ENCODE measurements at regions not wholly inside any gene's neighbourhood (a gene's known extent, or its start where the extent isn't known, plus 50 kb on each side); places are given as distances from the start of the nearest gene placed in this dataset.
"Not testable (repeated sequence)": the region's sequence is repeated elsewhere in the genome, so short reads cannot be mapped to it uniquely, and the experiment has no call there.

DNA sequence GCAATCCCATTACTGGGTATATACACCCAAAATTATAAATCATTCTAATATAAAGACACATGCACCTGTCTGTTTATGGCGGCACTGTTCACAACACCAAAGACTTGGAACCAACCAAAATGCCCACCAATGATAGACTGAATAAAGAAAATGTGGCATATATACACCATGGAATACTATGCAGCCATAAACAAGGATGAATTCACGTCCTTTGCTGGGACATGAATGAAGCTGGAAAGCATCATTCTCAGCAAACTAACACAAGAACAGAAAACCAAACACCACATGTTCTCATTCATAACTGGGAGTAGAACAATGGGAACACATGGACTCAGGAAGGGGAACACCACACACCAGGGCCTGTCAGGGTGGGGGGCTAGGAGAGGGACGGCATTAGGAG lies 633.2 kb upstream of the DEFB115 start:
- not testable (repeated sequence) for DNase-seq (ENCODE audit: low read depth in 1 of 2, low spot score in 1 of 2)

DNA sequence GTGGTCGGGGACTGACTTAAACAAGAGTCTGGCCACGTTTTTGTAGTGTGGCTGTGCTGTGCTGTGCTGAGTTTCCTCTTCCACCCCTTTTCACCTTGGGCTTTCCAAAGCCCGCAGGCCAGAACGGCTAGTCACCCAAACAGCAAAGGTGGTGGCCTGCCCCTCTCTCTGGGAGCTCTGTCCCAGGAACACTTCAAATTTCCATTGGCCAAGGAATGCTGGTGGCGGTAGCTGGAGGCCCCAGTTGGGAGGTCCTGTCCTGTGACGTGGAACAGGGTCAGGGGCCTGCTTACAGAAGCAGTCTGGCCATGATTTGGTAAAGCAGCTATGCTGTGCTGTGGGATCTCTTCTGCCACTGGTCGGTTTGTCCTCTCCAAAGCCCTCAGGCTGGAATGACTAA lies 628.1 kb upstream of the DEFB115 start:
- H3K27ac ChIP-seq (replicated peaks); H3K27me3 ChIP-seq (ENCODE audit: insufficient read depth, poor library complexity, severe bottlenecking); H3K4me3 ChIP-seq (replicated peaks; ENCODE audit: insufficient read depth, low read length): not testable (repeated sequence)
- DNase-seq (ENCODE audit: low read depth in 1 of 2, low spot score in 1 of 2), result peak in 1 of 2 experiments; percentile 3

More for the DNA sequence above, 633.2 kb upstream of the DEFB115 start:
- not testable (repeated sequence) for H3K4me3 ChIP-seq (replicated peaks; ENCODE audit: insufficient read depth, low read length); H3K27ac ChIP-seq (replicated peaks); H3K27me3 ChIP-seq (ENCODE audit: insufficient read depth, poor library complexity, severe bottlenecking)

DNA sequence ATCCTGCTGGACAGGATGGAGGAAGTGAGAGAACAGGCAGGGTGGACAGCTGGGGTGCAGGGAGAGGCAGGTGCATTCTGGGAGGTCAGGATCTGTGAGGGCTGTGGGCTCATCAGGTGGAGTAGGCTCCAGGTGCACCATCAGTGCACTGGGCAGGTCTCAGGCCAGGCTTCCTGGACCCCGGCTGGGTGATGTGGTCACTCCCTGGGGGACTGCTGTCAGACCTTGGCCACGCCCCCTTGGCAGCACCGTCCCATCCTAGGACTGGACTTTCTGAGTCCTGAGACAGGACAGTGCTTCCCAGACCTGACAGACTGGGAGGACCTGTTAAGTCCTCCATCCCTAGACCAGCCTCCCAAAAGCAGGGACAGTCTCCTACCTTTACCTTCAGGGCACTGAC lies 626.7 kb upstream of the DEFB115 start:
- no peaks in the 10 kb centered on the region for H3K27me3 ChIP-seq (ENCODE audit: insufficient read depth, poor library complexity, severe bottlenecking)
- H3K27ac ChIP-seq (replicated peaks), result no peak overlapping the region
- DNase-seq (ENCODE audit: low read depth in 1 of 2, low spot score in 1 of 2), result no peak
- TF ChIP-seq, protein P1, sequence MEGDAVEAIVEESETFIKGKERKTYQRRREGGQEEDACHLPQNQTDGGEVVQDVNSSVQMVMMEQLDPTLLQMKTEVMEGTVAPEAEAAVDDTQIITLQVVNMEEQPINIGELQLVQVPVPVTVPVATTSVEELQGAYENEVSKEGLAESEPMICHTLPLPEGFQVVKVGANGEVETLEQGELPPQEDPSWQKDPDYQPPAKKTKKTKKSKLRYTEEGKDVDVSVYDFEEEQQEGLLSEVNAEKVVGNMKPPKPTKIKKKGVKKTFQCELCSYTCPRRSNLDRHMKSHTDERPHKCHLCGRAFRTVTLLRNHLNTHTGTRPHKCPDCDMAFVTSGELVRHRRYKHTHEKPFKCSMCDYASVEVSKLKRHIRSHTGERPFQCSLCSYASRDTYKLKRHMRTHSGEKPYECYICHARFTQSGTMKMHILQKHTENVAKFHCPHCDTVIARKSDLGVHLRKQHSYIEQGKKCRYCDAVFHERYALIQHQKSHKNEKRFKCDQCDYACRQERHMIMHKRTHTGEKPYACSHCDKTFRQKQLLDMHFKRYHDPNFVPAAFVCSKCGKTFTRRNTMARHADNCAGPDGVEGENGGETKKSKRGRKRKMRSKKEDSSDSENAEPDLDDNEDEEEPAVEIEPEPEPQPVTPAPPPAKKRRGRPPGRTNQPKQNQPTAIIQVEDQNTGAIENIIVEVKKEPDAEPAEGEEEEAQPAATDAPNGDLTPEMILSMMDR (IDR thresholded peaks at IDR 0.05; ENCODE audit: insufficient read depth, low read length), result no peak
- TF ChIP-seq, protein P2, sequence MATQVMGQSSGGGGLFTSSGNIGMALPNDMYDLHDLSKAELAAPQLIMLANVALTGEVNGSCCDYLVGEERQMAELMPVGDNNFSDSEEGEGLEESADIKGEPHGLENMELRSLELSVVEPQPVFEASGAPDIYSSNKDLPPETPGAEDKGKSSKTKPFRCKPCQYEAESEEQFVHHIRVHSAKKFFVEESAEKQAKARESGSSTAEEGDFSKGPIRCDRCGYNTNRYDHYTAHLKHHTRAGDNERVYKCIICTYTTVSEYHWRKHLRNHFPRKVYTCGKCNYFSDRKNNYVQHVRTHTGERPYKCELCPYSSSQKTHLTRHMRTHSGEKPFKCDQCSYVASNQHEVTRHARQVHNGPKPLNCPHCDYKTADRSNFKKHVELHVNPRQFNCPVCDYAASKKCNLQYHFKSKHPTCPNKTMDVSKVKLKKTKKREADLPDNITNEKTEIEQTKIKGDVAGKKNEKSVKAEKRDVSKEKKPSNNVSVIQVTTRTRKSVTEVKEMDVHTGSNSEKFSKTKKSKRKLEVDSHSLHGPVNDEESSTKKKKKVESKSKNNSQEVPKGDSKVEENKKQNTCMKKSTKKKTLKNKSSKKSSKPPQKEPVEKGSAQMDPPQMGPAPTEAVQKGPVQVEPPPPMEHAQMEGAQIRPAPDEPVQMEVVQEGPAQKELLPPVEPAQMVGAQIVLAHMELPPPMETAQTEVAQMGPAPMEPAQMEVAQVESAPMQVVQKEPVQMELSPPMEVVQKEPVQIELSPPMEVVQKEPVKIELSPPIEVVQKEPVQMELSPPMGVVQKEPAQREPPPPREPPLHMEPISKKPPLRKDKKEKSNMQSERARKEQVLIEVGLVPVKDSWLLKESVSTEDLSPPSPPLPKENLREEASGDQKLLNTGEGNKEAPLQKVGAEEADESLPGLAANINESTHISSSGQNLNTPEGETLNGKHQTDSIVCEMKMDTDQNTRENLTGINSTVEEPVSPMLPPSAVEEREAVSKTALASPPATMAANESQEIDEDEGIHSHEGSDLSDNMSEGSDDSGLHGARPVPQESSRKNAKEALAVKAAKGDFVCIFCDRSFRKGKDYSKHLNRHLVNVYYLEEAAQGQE (IDR thresholded peaks at IDR 0.05; ENCODE audit: insufficient replicate concordance, low read depth), result no peak
- TF ChIP-seq GABPA (IDR thresholded peaks at IDR 0.05; ENCODE audit: low read depth) (no peak), SPI1 (IDR thresholded peaks at IDR 0.05; ENCODE audit: borderline replicate concordance, low read depth) (no peak), POLR2AphosphoS5 (IDR thresholded peaks at IDR 0.05; ENCODE audit: low read depth) (no peak)
- H3K4me3 ChIP-seq (replicated peaks; ENCODE audit: insufficient read depth, low read length), result no peak overlapping the region

DNA sequence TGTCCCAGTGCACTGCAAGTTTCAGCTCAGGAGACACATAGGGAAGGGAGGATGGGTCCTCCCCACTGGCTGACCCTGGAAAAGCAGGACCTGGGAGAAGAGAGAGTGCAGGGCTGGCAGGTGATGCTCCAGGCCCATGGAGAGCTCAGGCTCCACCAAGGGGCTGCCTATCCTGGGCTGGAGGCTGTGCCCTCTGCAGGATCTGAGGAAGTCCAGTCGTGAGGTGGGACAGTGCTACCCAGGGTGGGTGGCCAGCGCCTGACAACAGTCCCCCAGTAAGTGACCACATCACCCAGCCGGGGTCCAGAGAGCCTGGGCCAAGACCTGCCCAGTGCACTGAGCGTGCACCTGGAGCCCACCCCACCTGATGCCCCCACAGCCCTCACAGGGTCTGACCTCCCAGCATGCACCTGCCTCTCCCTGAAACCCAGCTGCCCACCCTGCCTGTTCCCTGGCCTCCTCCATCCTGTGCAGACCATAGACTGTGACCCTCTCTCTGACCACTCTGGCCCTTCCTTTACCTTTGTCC lies 626.1 kb upstream of the DEFB115 start:
- H3K4me3 ChIP-seq (replicated peaks; ENCODE audit: insufficient read depth, low read length); H3K27me3 ChIP-seq (ENCODE audit: insufficient read depth, poor library complexity, severe bottlenecking); DNase-seq (ENCODE audit: low read depth in 1 of 2, low spot score in 1 of 2); H3K27ac ChIP-seq (replicated peaks): not testable (repeated sequence)

DNA sequence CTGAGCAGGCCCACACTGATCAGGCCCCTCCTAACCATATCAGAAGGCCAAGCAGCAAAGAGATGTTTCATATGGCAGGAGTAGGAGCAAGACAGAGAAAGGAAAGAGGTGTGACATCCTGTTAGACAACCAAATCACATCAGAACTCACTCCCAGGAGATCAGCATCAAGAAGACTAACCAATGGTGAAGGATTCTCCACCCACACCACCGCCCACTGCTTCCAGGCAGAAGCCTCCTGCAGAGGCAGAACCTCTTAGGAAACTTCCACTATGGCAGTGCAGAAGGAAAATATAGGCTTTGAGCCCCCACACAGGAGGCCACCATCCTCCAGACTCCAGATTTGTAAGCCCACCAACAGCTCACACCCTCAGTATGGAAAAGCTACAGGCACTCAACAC lies 624.7 kb upstream of the DEFB115 start:
- not testable (repeated sequence) for DNase-seq (ENCODE audit: low read depth in 1 of 2, low spot score in 1 of 2); H3K27me3 ChIP-seq (ENCODE audit: insufficient read depth, poor library complexity, severe bottlenecking); H3K4me3 ChIP-seq (replicated peaks; ENCODE audit: insufficient read depth, low read length); H3K27ac ChIP-seq (replicated peaks)

DNA sequence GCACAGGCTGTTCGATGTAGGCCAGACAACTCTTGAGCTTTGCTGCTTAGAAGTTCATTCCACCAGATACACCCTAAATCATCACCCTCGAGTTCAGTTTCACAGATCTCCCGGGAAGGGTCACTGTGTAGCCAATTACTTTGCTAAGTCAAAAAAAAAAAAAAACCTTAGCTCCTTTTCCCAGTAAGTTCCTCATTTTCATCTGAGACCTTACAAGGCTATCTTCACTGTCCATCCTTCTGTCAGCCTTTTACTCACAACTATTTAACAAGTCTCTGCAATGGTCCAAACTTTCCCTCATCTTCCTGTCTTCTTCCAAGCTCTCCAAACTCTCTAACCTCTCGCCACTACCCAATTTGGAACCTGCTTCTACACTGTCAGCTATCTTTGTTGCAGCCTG lies 615.9 kb upstream of the DEFB115 start:
- H3K4me3 ChIP-seq (replicated peaks; ENCODE audit: insufficient read depth, low read length); DNase-seq (ENCODE audit: low read depth in 1 of 2, low spot score in 1 of 2); H3K27me3 ChIP-seq (ENCODE audit: insufficient read depth, poor library complexity, severe bottlenecking); H3K27ac ChIP-seq (replicated peaks): not testable (repeated sequence)

DNA sequence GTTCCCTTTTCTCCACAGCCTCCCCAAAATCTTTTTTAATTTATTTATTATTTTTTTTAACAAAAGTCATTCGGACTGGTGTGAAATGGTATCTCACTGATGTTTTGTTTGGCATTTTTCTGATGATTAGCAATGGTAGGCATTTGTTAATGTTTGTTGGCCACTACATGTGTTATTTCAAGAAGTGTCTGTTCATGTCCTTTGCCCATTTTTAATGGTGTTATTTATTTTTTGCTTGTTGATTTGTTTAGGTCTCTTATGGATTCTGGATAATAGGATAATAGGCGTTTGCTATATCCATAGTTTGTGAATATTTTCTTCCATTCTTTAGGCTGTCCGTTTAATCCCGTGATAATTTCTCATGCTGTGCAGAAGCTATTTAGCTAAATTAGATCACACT lies 596.5 kb upstream of the DEFB115 start:
- not testable (repeated sequence) for H3K4me3 ChIP-seq (replicated peaks; ENCODE audit: insufficient read depth, low read length); H3K27me3 ChIP-seq (ENCODE audit: insufficient read depth, poor library complexity, severe bottlenecking); DNase-seq (ENCODE audit: low read depth in 1 of 2, low spot score in 1 of 2); H3K27ac ChIP-seq (replicated peaks)

DNA sequence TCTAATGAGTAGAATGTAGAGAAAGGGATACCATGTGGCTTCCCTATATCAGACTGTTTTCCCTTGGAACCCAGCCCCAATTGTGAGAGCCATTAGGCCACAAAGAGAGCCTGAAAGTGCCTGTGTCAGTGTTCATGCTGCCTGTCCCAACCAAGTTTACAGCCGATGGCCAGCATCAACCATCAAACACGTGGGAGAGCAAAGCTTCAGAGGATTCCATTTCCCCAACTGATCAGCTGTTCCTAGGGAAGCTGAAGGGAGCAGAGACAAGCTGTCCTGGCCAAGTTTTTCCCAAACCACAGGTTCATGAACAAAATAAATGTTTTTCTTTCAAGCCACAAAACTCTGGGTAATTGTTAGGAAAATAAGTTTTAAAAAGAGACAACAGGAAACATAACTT lies 589.0 kb upstream of the DEFB115 start:
- DNase-seq (ENCODE audit: low read depth in 1 of 2, low spot score in 1 of 2); H3K27ac ChIP-seq (replicated peaks); H3K4me3 ChIP-seq (replicated peaks; ENCODE audit: insufficient read depth, low read length); H3K27me3 ChIP-seq (ENCODE audit: insufficient read depth, poor library complexity, severe bottlenecking): not testable (repeated sequence)

DNA sequence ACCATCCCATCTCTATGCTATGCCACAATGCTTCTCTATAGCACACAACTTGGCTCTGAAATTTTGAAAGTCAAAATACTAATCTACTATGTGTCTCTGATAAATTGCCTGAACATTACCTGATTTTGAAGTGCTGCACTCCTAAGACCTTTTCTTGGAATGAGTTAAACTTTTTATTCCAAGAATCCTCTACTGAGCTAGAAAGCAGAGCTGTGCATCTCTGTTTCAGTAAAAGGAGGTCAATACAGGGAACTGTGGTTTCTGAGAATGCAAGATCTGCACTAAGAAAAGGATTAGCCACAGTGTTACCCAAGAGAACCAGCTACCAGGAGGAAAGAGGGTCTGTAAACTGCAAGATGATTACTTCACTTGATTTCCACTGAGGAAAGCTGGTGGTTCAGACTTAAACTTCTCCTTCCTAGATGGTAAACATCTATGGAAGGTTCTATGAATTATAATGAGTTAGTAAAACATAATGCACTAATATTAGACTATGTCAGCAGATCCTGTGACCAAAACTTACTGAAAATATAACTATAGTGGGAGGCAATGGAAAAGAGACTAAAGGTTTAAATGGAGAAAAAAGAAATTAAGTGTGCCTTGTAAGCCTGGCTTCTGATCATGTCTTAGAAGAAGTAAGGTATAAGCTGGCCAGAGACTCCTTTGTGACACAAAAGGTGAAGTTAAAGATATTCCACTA lies 588.0 kb upstream of the DEFB115 start:
- DNase-seq (ENCODE audit: low read depth in 1 of 2, low spot score in 1 of 2); H3K27me3 ChIP-seq (ENCODE audit: insufficient read depth, poor library complexity, severe bottlenecking); H3K4me3 ChIP-seq (replicated peaks; ENCODE audit: insufficient read depth, low read length); H3K27ac ChIP-seq (replicated peaks): not testable (repeated sequence)

DNA sequence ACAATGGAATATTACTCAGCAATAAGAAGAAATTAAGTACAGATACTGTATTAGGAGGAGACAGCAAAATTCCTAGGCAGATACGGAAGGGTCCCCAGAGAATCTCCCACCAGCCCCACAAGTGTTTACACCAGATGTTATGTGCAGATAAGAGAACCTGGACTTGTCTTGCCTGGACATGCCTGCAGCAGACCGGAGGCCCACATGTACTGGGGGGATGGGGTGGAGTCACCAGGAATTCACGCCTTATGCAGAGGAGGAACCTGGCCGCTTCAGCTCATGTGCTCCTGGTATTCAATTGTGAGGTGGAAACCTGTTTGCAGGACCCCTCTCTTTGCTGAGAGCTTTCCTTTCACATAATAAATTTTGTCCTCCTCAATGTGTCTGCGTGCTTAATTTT lies 586.3 kb upstream of the DEFB115 start:
- not testable (repeated sequence) for H3K27ac ChIP-seq (replicated peaks); DNase-seq (ENCODE audit: low read depth in 1 of 2, low spot score in 1 of 2); H3K27me3 ChIP-seq (ENCODE audit: insufficient read depth, poor library complexity, severe bottlenecking); H3K4me3 ChIP-seq (replicated peaks; ENCODE audit: insufficient read depth, low read length)

DNA sequence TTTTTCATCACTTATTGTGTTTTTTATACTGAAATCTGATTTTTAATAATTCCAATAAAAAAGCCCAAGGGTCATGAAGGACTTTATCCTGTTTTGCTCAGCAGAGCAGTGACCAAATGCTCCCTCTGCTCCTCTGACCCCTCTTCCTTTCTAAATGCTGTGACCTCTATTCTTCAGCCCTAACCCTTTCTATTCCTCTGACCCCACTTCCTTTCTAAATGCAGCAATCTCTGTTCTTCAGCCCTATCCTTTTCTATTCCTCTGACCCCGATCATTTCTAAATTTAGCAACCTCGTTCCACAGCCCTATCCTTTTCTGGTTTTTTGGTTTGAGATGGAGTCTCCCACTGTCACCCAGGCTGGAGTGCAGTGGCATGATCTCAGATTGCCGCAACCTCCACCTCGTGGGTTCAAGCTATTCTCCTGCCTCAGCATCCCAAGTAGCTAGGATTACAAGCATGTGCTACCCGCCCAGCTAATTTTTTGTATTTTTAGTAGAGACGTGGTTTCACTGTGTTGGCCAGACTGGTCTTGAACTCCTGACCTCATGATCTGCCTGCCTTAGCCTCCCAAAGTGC lies 581.4 kb upstream of the DEFB115 start:
- not testable (repeated sequence) for H3K4me3 ChIP-seq (replicated peaks; ENCODE audit: insufficient read depth, low read length); DNase-seq (ENCODE audit: low read depth in 1 of 2, low spot score in 1 of 2); H3K27me3 ChIP-seq (ENCODE audit: insufficient read depth, poor library complexity, severe bottlenecking)

DNA sequence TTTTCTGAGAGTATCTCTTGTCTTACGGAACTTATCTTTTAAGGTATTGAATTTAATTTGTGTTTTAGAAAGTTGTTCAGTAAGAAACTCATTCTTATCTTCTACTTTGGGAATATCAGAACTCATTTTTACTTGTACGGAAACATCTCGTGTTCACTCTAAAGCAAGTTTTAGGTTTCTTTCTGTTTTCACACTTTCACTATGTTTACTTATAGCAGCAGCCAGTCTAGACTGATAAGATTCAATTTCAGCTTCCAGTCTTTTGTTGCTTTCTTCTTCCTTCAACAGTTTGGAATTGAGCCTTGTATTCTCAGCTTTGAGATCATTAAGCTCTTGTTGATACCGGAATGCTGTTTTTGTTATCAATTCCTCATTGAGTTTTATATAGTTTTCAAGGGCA lies 575.2 kb upstream of the DEFB115 start:
- not testable (repeated sequence) for H3K27me3 ChIP-seq (ENCODE audit: insufficient read depth, poor library complexity, severe bottlenecking); H3K27ac ChIP-seq (replicated peaks); H3K4me3 ChIP-seq (replicated peaks; ENCODE audit: insufficient read depth, low read length); DNase-seq (ENCODE audit: low read depth in 1 of 2, low spot score in 1 of 2)

More for the DNA sequence above, 581.4 kb upstream of the DEFB115 start:
- not testable (repeated sequence) for H3K27ac ChIP-seq (replicated peaks)

Measured in HL-60 (cell line).